GM12873 (cell line): ENCODE measurements at regions not wholly inside any gene's neighbourhood (a gene's known extent, or its start where the extent isn't known, plus 50 kb on each side); places are given as distances from the start of the nearest gene placed in this dataset.
A peak's percentile ranks its signal among the peaks of the same experiment; 100 is the strongest.

Source experiments
- TF ChIP-seq, protein P1 (sequence below): IDR thresholded peaks from 2 replicates; pipeline ENCODE4 v1.5.1; 2012; ENCODE audit warnings: low read depth, mild to moderate bottlenecking, moderate library complexity, low read length, control low read depth; ENCODE audit not compliant: insufficient read depth; ENCODE audit errors: missing control alignments

- TF ChIP-seq, protein P1, sequence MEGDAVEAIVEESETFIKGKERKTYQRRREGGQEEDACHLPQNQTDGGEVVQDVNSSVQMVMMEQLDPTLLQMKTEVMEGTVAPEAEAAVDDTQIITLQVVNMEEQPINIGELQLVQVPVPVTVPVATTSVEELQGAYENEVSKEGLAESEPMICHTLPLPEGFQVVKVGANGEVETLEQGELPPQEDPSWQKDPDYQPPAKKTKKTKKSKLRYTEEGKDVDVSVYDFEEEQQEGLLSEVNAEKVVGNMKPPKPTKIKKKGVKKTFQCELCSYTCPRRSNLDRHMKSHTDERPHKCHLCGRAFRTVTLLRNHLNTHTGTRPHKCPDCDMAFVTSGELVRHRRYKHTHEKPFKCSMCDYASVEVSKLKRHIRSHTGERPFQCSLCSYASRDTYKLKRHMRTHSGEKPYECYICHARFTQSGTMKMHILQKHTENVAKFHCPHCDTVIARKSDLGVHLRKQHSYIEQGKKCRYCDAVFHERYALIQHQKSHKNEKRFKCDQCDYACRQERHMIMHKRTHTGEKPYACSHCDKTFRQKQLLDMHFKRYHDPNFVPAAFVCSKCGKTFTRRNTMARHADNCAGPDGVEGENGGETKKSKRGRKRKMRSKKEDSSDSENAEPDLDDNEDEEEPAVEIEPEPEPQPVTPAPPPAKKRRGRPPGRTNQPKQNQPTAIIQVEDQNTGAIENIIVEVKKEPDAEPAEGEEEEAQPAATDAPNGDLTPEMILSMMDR = no peak
Measured at GRCh38 chr10:57094083-57094482, 733.0 kb upstream of the ZWINT start.

GRCh38 chr10:57053530-57053929 is 692.5 kb upstream of the ZWINT start:
- TF ChIP-seq, protein P1 = no peak

- TF ChIP-seq, protein P1 = no peak
Measured at GRCh38 chr10:57049096-57049495, 688.0 kb upstream of the ZWINT start.

- TF ChIP-seq, protein P1 = no peak
Measured at GRCh38 chr10:57038531-57038930, 677.5 kb upstream of the ZWINT start.

- TF ChIP-seq, protein P1 = no peak
Measured at GRCh38 chr10:57035310-57035709, 674.3 kb upstream of the ZWINT start.

DNA sequence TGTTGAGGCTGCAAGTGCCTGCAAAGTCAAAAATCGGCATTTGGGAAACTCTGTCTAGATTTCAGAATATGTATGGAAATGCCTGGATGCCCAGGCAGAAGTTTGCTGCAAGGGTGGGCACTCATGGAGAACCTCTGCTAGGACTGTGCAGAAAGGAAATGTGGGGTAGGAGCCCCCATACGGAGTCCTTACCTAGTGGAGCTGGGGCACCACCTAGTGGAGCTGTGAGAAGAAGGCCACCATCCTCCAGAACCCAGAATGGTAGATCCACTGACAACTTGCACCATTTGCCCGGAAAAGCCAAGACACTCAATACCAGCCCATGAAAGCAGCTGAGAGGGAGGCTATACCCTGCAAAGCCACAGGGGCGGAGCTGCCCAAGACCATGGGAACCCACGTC is 671.2 kb upstream of the ZWINT start:
- TF ChIP-seq, protein P1 = peak; percentile 11

DNA sequence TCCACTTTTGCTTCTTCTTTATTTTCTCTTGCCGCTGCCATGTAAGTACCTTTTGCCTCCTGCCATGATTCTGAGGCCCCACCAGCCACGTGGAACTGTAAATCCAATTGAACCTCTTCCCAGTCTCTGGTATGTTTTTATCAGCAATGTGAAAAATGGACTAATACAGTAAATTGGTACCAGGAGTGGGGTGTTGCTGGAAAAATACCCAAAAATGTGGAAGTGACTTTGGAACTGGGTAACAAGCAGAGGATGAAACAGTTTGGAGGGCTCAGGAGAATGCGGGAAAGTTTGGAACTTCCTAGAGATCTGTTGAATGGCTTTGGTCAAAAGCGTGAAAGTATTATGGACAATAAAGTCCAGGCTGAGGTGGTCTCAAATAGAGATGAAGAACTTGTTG is 670.3 kb upstream of the ZWINT start:
- TF ChIP-seq, protein P1 = no peak

GRCh38 chr10:57026307-57026706 is 665.2 kb upstream of the ZWINT start:
- TF ChIP-seq, protein P1 = no peak
